Glutamatergic neuron (in vitro differentiated cells): ENCODE measurements at regions not wholly inside any gene's neighbourhood (a gene's known extent, or its start where the extent isn't known, plus 50 kb on each side); places are given as distances from the start of the nearest gene placed in this dataset.

Source experiments
- DNase-seq: peaks from one replicate; pipeline ENCODE4 v3.0.0; 2022
- H3K27ac Mint-ChIP-seq: one replicate; pipeline ENCODE4 v1.8.0; 2020; ENCODE audit warnings: mild to moderate bottlenecking, mixed read lengths, inconsistent platforms; ENCODE audit not compliant: unreplicated experiment
- H3K27me3 Mint-ChIP-seq: one replicate; pipeline ENCODE4 v1.8.0; 2020; ENCODE audit warnings: mild to moderate bottlenecking, moderate library complexity, mixed read lengths, inconsistent platforms; ENCODE audit not compliant: unreplicated experiment
- H3K36me3 Mint-ChIP-seq: one replicate; pipeline ENCODE4 v1.8.0; 2020; ENCODE audit warnings: mild to moderate bottlenecking, mixed read lengths, inconsistent platforms; ENCODE audit not compliant: unreplicated experiment
- H3K4me1 Mint-ChIP-seq: one replicate; pipeline ENCODE4 v1.8.0; 2020; ENCODE audit warnings: mild to moderate bottlenecking, low read depth, mixed read lengths, inconsistent platforms; ENCODE audit not compliant: unreplicated experiment
- H3K4me3 Mint-ChIP-seq: one replicate; pipeline ENCODE4 v1.8.0; 2020; ENCODE audit warnings: mild to moderate bottlenecking, mixed read lengths, inconsistent platforms; ENCODE audit not compliant: unreplicated experiment
- H3K9me3 Mint-ChIP-seq: one replicate; pipeline ENCODE4 v1.8.0; 2020; ENCODE audit warnings: mild to moderate bottlenecking, moderate library complexity, mixed read lengths, inconsistent platforms; ENCODE audit not compliant: unreplicated experiment
- CTCF ChIP-seq: fragments of 200-600 bp; sonication (generic); IDR thresholded peaks from one replicate; pipeline ENCODE4 v1.5.0; 2021; ENCODE audit not compliant: partially characterized antibody, unreplicated experiment

- Mint-ChIP-seq H3K36me3 (no peaks in the 10 kb centered on the region), H3K27me3 (no peaks in the 10 kb centered on the region), H3K4me1 (no peaks in the 10 kb centered on the region), H3K4me3 (no peak overlapping the region), H3K27ac (no peak overlapping the region), H3K9me3 (no peaks in the 10 kb centered on the region)
- no peak for DNase-seq
- no peak for TF ChIP-seq CTCF
These were observed 1181.4 kb upstream of the AMELY start for GRCh38 chrY:8092926-8093325.

- H3K4me3 Mint-ChIP-seq: no peak overlapping the region
- H3K27me3 Mint-ChIP-seq: no peaks in the 10 kb centered on the region
- H3K9me3 Mint-ChIP-seq: no peaks in the 10 kb centered on the region
- no peaks in the 10 kb centered on the region for H3K36me3 Mint-ChIP-seq
- no peak for TF ChIP-seq CTCF
- H3K27ac Mint-ChIP-seq: no peak overlapping the region
- no peaks in the 10 kb centered on the region for H3K4me1 Mint-ChIP-seq
- no peak for DNase-seq
These were observed 1174.4 kb upstream of the AMELY start for GRCh38 chrY:8085925-8086324.

GRCh38 chrY:8084192-8084591 is 1172.6 kb upstream of the AMELY start:
- no peak for TF ChIP-seq CTCF
- H3K4me3 Mint-ChIP-seq: no peak overlapping the region
- H3K27me3 Mint-ChIP-seq: no peaks in the 10 kb centered on the region
- H3K27ac Mint-ChIP-seq: no peak overlapping the region
- DNase-seq: no peak
- H3K9me3 Mint-ChIP-seq: no peaks in the 10 kb centered on the region
- no peaks in the 10 kb centered on the region for H3K4me1 Mint-ChIP-seq
- no peaks in the 10 kb centered on the region for H3K36me3 Mint-ChIP-seq

GRCh38 chrY:8081151-8081550 is 1169.6 kb upstream of the AMELY start:
- H3K4me3 Mint-ChIP-seq: no peak overlapping the region

GRCh38 chrY:8065220-8065619 is 1153.7 kb upstream of the AMELY start:
- H3K27me3 Mint-ChIP-seq: no peaks in the 10 kb centered on the region
- TF ChIP-seq CTCF: no peak
- no peak for DNase-seq
- H3K36me3 Mint-ChIP-seq: no peaks in the 10 kb centered on the region
- H3K4me1 Mint-ChIP-seq: no peaks in the 10 kb centered on the region
- no peaks in the 10 kb centered on the region for H3K9me3 Mint-ChIP-seq
- H3K27ac Mint-ChIP-seq: no peak overlapping the region
- H3K4me3 Mint-ChIP-seq: no peak overlapping the region

More at GRCh38 chrY:8081151-8081550, 1169.6 kb upstream of the AMELY start:
- no peaks in the 10 kb centered on the region for H3K9me3 Mint-ChIP-seq
- no peaks in the 10 kb centered on the region for H3K27me3 Mint-ChIP-seq
- H3K4me1 Mint-ChIP-seq: no peaks in the 10 kb centered on the region
- TF ChIP-seq CTCF: no peak
- DNase-seq: no peak
- H3K36me3 Mint-ChIP-seq: no peaks in the 10 kb centered on the region
- H3K27ac Mint-ChIP-seq: no peak overlapping the region
